Gastroesophageal sphincter (tissue), 3 donors: ENCODE measurements at regions not wholly inside any gene's neighbourhood (a gene's known extent, or its start where the extent isn't known, plus 50 kb on each side); places are given as distances from the start of the nearest gene placed in this dataset.

Experiments
- CTCF ChIP-seq, 4 experiments: fragments of 200-600 bp in 2 of 4; fragments of 450-650 bp in 2 of 4; sonication (generic) in 1 of 4; IDR thresholded peaks; one replicate each; pipeline ENCODE4 v1.5.1; 2017 to 2019; ENCODE audit warnings: antibody characterized with exemption in 4 of 4, mild to moderate bottlenecking in 2 of 4, moderate library complexity in 2 of 4
- EP300 ChIP-seq: sonication (generic); formaldehyde crosslinking; IDR thresholded peaks from one replicate; pipeline ENCODE4 v1.6.1; 2017; ENCODE audit warnings: antibody characterized with exemption, mild to moderate bottlenecking
- POLR2AphosphoS5 ChIP-seq: sonication (generic); formaldehyde crosslinking; IDR thresholded peaks from one replicate; pipeline ENCODE4 v1.6.1; 2017; ENCODE audit warnings: antibody characterized with exemption

- TF ChIP-seq EP300 (no peak), CTCF (IDR thresholded peaks at IDR 0.05) (no peak), POLR2AphosphoS5 (no peak)
Observed at GRCh38 chr9:120191141-120191540, 388.8 kb downstream of the CDK5RAP2 start.
